BJ (cell line): ENCODE measurements at regions not wholly inside any gene's neighbourhood (a gene's known extent, or its start where the extent isn't known, plus 50 kb on each side); places are given as distances from the start of the nearest gene placed in this dataset.

Experiments
- CTCF ChIA-PET: fragments of 350-600 bp; formaldehyde crosslinking; extraction: SDS; loops from one replicate; lab custom pipeline; 2021; ENCODE audit warnings: antibody characterized with exemption, inconsistent platforms; lab: Yijun Ruan, JAX
- POLR2A ChIA-PET: fragments of 300-600 bp; sonication (Branson Sonifier 250); formaldehyde crosslinking; extraction: SDS; loops from one replicate; lab custom pipeline; 2021; ENCODE audit warnings: antibody characterized with exemption; lab: Charles Lee
- DNase-seq: peaks from one replicate; pipeline ENCODE4 v3.0.0-alpha.2; 2011; ENCODE audit warnings: low read depth
- H3K27me3 ChIP-seq: 2 replicates; pipeline ENCODE4 v1.6.0; 2011; ENCODE audit warnings: low read length; ENCODE audit not compliant: control insufficient read depth, insufficient read depth
- H3K36me3 ChIP-seq: 2 replicates; pipeline ENCODE4 v1.5.1; 2011; ENCODE audit warnings: low read length; ENCODE audit not compliant: control insufficient read depth, insufficient read depth
- H3K4me3 ChIP-seq: 2 replicates; pipeline ENCODE4 v1.5.1; 2011; ENCODE audit warnings: low read depth, mild to moderate bottlenecking, control low read depth, low read length
- TF ChIP-seq, protein P1 (sequence below): IDR thresholded peaks from 2 replicates; pipeline ENCODE4 v1.5.1; 2011; ENCODE audit warnings: low read depth, mild to moderate bottlenecking, control low read depth, inconsistent platforms, low read length, moderate library complexity; ENCODE audit not compliant: insufficient read depth

DNA sequence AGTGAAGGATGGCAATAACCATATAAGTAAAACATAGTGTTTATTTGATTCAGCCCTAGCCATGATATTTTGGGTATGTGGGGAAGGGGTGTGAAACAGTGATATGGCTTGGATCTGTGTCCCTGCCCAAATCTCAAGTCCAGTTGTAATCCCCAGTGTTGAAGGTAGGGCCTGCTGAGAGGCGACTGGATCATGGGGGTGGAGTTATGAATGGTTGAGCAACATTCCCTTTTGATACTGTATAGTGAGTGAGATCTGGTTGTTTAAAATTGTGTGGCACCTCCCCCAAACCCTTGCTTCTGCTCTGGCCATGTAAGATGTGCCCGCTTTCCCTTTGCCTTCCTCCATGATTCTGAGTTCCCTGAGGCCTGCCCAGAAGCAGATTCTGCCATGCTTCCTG, 1804.6 kb downstream of the MAT2B start:
- ChIA-PET CTCF (no interaction called here), POLR2A (no interaction called here)
- no peak overlapping the region for H3K4me3 ChIP-seq
- no peaks in the 10 kb centered on the region for H3K36me3 ChIP-seq
- DNase-seq, result no peak
- TF ChIP-seq, protein P1, sequence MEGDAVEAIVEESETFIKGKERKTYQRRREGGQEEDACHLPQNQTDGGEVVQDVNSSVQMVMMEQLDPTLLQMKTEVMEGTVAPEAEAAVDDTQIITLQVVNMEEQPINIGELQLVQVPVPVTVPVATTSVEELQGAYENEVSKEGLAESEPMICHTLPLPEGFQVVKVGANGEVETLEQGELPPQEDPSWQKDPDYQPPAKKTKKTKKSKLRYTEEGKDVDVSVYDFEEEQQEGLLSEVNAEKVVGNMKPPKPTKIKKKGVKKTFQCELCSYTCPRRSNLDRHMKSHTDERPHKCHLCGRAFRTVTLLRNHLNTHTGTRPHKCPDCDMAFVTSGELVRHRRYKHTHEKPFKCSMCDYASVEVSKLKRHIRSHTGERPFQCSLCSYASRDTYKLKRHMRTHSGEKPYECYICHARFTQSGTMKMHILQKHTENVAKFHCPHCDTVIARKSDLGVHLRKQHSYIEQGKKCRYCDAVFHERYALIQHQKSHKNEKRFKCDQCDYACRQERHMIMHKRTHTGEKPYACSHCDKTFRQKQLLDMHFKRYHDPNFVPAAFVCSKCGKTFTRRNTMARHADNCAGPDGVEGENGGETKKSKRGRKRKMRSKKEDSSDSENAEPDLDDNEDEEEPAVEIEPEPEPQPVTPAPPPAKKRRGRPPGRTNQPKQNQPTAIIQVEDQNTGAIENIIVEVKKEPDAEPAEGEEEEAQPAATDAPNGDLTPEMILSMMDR, result no peak
- H3K27me3 ChIP-seq, result no peaks in the 10 kb centered on the region

DNA sequence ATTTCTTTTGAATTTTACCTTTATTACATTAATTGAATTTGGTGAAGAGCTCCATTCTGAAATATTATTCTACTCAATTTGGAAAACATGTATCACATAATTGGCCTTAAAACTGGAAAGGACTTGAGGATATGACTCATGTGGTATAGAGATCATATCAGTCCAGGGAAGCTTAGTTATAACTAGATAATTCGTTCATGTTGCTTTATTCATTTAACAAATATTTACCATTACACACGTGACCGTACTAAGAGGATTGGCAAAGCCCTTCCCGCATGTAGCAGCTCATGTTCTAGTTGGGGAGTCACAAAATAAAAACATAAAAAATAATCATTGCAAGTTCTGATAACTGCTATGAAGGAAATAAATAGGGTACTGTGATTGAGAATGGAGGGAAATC, 1816.5 kb downstream of the MAT2B start:
- ChIA-PET CTCF (interaction anchor here (0.6 kb wide), 1 partner anchor 161 kb away, joined by 3 read pairs; no protein-coding TSS in a partner anchor), POLR2A (no interaction called here)
- TF ChIP-seq, protein P1, result no peak
- DNase-seq, result no peak
- no peak overlapping the region for H3K4me3 ChIP-seq
- no peaks in the 10 kb centered on the region for H3K27me3 ChIP-seq
- no peaks in the 10 kb centered on the region for H3K36me3 ChIP-seq

DNA sequence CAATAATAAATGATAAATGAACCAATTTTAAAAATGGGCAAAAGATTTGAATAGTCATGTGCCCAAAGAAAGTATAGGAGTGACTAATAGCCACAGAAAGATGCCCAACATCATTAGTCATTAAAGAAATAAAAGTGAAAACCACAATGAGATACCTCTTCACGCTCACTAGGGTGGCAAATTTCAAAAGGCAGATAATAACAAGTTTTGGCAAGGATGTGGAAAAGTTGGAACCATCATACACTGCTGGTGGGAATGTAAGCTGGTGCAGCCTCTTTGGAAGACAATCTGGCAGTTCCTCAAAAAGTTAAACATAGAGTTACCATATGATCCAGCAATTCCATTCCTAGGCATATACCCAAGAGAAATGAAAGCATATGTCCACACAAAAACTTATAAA, 1819.8 kb downstream of the MAT2B start:
- CTCF ChIA-PET, result no interaction called here
- POLR2A ChIA-PET, result no interaction called here
- Histone ChIP-seq H3K27me3 (no peaks in the 10 kb centered on the region), H3K36me3 (no peaks in the 10 kb centered on the region), H3K4me3 (no peak overlapping the region)
- no peak for DNase-seq
- TF ChIP-seq, protein P1, result no peak

DNA sequence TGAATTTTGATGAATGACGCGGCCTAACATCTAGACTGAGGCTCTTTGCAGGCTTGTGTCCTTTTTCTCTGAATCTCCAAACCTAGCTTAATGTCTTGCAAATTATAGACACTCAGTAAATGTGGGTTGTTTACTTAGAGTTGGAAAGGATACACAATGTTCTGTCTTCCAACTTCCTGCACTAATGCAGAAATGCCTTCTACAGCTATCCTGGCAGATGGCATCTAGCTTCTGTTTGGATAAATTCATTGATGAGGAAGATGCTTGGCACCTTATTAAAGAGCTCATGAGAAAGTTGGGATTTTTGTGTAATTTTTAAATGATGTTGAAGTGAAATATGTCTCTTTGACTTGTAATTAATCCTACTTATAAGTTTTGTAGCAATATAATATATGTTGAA, 1822.2 kb downstream of the MAT2B start:
- Histone ChIP-seq H3K27me3 (no peaks in the 10 kb centered on the region), H3K36me3 (no peaks in the 10 kb centered on the region), H3K4me3 (no peak overlapping the region)
- TF ChIP-seq, protein P1, result no peak
- no peak for DNase-seq
- ChIA-PET CTCF (no interaction called here), POLR2A (no interaction called here)

DNA sequence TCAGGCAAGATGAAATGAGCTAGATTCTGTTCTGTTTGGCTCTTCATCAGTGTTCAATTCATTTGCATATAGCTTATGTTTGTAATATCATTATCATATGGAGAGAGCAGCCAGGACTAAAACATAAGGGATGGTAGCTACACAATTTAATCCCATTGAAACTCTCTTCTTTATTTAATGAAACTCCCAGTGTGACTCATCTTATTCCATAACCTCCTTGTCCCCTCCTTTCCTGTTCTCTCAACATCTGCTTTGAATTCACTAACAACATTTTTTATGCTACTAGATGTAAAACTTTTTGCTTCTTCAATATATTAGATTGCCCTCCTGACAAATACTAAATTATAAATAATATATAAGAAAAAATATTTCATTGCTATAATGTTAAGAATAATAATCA, 1823.4 kb downstream of the MAT2B start:
- no peaks in the 10 kb centered on the region for H3K27me3 ChIP-seq
- TF ChIP-seq, protein P1, result no peak
- POLR2A ChIA-PET, result no interaction called here
- H3K36me3 ChIP-seq, result no peaks in the 10 kb centered on the region
- DNase-seq, result no peak
- CTCF ChIA-PET, result interaction anchor here (0.7 kb wide), 1 partner anchor 55 kb away, joined by 3 read pairs; no protein-coding TSS in a partner anchor
- no peak overlapping the region for H3K4me3 ChIP-seq
